HEK293 (cell line): ENCODE measurements at regions not wholly inside any gene's neighbourhood (a gene's known extent, or its start where the extent isn't known, plus 50 kb on each side); places are given as distances from the start of the nearest gene placed in this dataset.

Experiments used
- CTCF ChIA-PET: fragments of 350-600 bp; formaldehyde crosslinking; extraction: SDS; loops from one replicate; lab custom pipeline; 2021; ENCODE audit warnings: antibody characterized with exemption; lab: Yijun Ruan, JAX
- POLR2A ChIA-PET: fragments of 300-600 bp; formaldehyde crosslinking; extraction: SDS; loops from one replicate; lab custom pipeline; 2020; ENCODE audit warnings: antibody characterized with exemption, inconsistent platforms; lab: Yijun Ruan, JAX
- H3K27ac ChIP-seq: fragments of 200-500 bp; sonication (Bioruptor generic); 2 replicates; pipeline ENCODE4 v1.5.1; 2014; ENCODE audit warnings: low read depth, low read length, control low read depth, inconsistent platforms; ENCODE audit errors: extremely low read depth
- H3K36me3 ChIP-seq, 2 experiments: fragments of 200-500 bp in 1 of 2; sonication (Bioruptor generic) in 1 of 2; 1 replicate in 1 of 2; 2 replicates in 1 of 2; pipeline ENCODE4 v1.5.1; 2014 to 2017; ENCODE audit warnings: inconsistent platforms in 2 of 2, low read length in 2 of 2; ENCODE audit not compliant: control insufficient read depth in 2 of 2, insufficient read depth in 1 of 2
- H3K4me1 ChIP-seq: fragments of 200-500 bp; sonication (Bioruptor generic); 2 replicates; pipeline ENCODE4 v1.5.1; 2014; ENCODE audit warnings: mild to moderate bottlenecking, low read length, inconsistent platforms; ENCODE audit not compliant: control insufficient read depth, insufficient read depth
- H3K4me3 ChIP-seq: 2 replicates; pipeline ENCODE4 v1.5.1; 2011; ENCODE audit warnings: low read depth, mild to moderate bottlenecking, control low read depth, low read length, moderate library complexity
- H3K9me3 ChIP-seq: fragments of 200-500 bp; sonication (Bioruptor generic); 2 replicates; pipeline ENCODE4 v1.5.1; 2014; ENCODE audit warnings: low read depth, low read length, inconsistent platforms; ENCODE audit not compliant: control insufficient read depth, insufficient read depth
- GLIS1 ChIP-seq: fragments of 450-650 bp; formaldehyde crosslinking; IDR thresholded peaks from 2 replicates; pipeline ENCODE4 v1.5.1; 2016; ENCODE audit warnings: missing biosample characterization, missing genetic modification characterization
- KLF9 ChIP-seq: fragments of 450-650 bp; formaldehyde crosslinking; IDR thresholded peaks from 2 replicates; pipeline ENCODE4 v1.5.1; 2016; ENCODE audit warnings: missing biosample characterization, missing genetic modification characterization, low read depth
- RBAK ChIP-seq: fragments of 450-650 bp; formaldehyde crosslinking; IDR thresholded peaks from 2 replicates; pipeline ENCODE4 v1.5.1; 2016; ENCODE audit warnings: missing biosample characterization, missing genetic modification characterization
- SCRT2 ChIP-seq: fragments of 450-650 bp; formaldehyde crosslinking; IDR thresholded peaks from 2 replicates; pipeline ENCODE4 v1.5.1; 2016; ENCODE audit warnings: missing biosample characterization, missing genetic modification characterization
- ZBTB44 ChIP-seq: fragments of 450-650 bp; IDR thresholded peaks from 2 replicates; pipeline ENCODE4 v1.5.1; 2018; ENCODE audit warnings: missing biosample characterization, mild to moderate bottlenecking, missing genetic modification characterization
- ZFP3 ChIP-seq: fragments of 450-650 bp; formaldehyde crosslinking; IDR thresholded peaks from 2 replicates; pipeline ENCODE4 v1.5.1; 2016; ENCODE audit warnings: low read depth, missing biosample characterization, missing genetic modification characterization
- ZNF10 ChIP-seq: fragments of 450-650 bp; formaldehyde crosslinking; IDR thresholded peaks from 2 replicates; pipeline ENCODE4 v1.5.1; 2017; ENCODE audit warnings: missing biosample characterization, missing genetic modification characterization
- ZNF280C ChIP-seq: fragments of 450-650 bp; formaldehyde crosslinking; IDR thresholded peaks from 2 replicates; pipeline ENCODE4 v1.5.1; 2016; ENCODE audit warnings: missing biosample characterization, missing genetic modification characterization
- ZNF324 ChIP-seq: fragments of 450-650 bp; formaldehyde crosslinking; IDR thresholded peaks from 2 replicates; pipeline ENCODE4 v1.5.1; 2016; ENCODE audit warnings: missing biosample characterization, missing genetic modification characterization
- ZNF341 ChIP-seq: fragments of 450-650 bp; formaldehyde crosslinking; IDR thresholded peaks from 2 replicates; pipeline ENCODE4; 2016; ENCODE audit warnings: low read depth, missing biosample characterization, missing genetic modification characterization
- ZNF416 ChIP-seq: fragments of 450-650 bp; formaldehyde crosslinking; IDR thresholded peaks from 2 replicates; pipeline ENCODE4 v1.5.1; 2016; ENCODE audit warnings: missing biosample characterization, missing genetic modification characterization
- ZNF654 ChIP-seq: fragments of 450-650 bp; formaldehyde crosslinking; IDR thresholded peaks from 2 replicates; pipeline ENCODE4 v1.5.1; 2016; ENCODE audit warnings: low read depth, missing biosample characterization, missing genetic modification characterization
- ZNF664 ChIP-seq: fragments of 450-650 bp; formaldehyde crosslinking; IDR thresholded peaks from 2 replicates; pipeline ENCODE4 v1.5.1; 2016; ENCODE audit warnings: missing biosample characterization, missing genetic modification characterization
- ZNF830 ChIP-seq: fragments of 450-650 bp; IDR thresholded peaks from 2 replicates; pipeline ENCODE4 v1.5.0; 2018; ENCODE audit warnings: missing biosample characterization, missing genetic modification characterization, low read depth, mild to moderate bottlenecking, moderate library complexity
- TF ChIP-seq, protein P1 (sequence below): fragments of 450-650 bp; formaldehyde crosslinking; IDR thresholded peaks from 2 replicates; pipeline ENCODE4 v1.5.1; 2016; ENCODE audit warnings: missing biosample characterization, missing genetic modification characterization, low read depth
- TF ChIP-seq, protein P2 (sequence below): fragments of 450-650 bp; formaldehyde crosslinking; IDR thresholded peaks from 2 replicates; pipeline ENCODE4 v1.5.1; 2016; ENCODE audit warnings: missing biosample characterization, missing genetic modification characterization, borderline replicate concordance

- CTCF ChIA-PET = no interaction called here
- H3K9me3 ChIP-seq = no peaks in the 10 kb centered on the region
- POLR2A ChIA-PET = no interaction called here
- no peaks in the 10 kb centered on the region for H3K36me3 ChIP-seq
- H3K27ac ChIP-seq = no peak overlapping the region
- H3K4me1 ChIP-seq = no peaks in the 10 kb centered on the region
- TF ChIP-seq, protein P1, sequence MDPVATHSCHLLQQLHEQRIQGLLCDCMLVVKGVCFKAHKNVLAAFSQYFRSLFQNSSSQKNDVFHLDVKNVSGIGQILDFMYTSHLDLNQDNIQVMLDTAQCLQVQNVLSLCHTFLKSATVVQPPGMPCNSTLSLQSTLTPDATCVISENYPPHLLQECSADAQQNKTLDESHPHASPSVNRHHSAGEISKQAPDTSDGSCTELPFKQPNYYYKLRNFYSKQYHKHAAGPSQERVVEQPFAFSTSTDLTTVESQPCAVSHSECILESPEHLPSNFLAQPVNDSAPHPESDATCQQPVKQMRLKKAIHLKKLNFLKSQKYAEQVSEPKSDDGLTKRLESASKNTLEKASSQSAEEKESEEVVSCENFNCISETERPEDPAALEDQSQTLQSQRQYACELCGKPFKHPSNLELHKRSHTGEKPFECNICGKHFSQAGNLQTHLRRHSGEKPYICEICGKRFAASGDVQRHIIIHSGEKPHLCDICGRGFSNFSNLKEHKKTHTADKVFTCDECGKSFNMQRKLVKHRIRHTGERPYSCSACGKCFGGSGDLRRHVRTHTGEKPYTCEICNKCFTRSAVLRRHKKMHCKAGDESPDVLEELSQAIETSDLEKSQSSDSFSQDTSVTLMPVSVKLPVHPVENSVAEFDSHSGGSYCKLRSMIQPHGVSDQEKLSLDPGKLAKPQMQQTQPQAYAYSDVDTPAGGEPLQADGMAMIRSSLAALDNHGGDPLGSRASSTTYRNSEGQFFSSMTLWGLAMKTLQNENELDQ (tag by site-specific recombination) = no peak
- TF ChIP-seq RBAK (tag by site-specific recombination) (no peak), ZBTB44 (no peak), KLF9 (tag by site-specific recombination) (no peak), ZNF654 (tag by site-specific recombination) (no peak), ZNF830 (no peak), ZNF324 (no peak), GLIS1 (tag by site-specific recombination) (no peak), ZNF10 (tag by site-specific recombination) (no peak)
- no peak overlapping the region for H3K4me3 ChIP-seq
Observed at GRCh38 chr4:114310296-114310925, 288.2 kb upstream of the UGT8 start.

DNA sequence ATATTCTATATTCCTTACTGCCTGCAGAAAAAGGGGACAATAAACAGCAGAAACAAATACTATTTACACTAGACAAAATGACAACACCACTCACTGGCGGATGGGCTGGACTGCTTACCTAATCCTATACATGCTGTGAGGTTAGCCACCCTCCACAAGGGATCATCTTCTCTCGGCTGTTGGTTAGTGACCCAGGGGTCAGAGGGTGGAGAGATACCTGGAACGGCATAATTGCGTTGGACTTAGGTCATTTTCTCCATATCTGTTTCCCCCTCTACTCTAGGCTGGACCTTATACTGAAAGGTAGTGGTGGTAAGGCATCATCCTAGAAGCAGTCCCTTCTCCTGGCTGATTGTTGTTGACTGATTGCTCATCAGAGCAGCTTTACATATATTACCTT is 286.8 kb upstream of the UGT8 start:
- ChIA-PET POLR2A (no interaction called here), CTCF (no interaction called here)
- no peak overlapping the region for H3K4me3 ChIP-seq
- no peaks in the 10 kb centered on the region for H3K36me3 ChIP-seq
- no peak overlapping the region for H3K27ac ChIP-seq
- H3K9me3 ChIP-seq = no peaks in the 10 kb centered on the region
- no peak for TF ChIP-seq ZNF416
- no peak for TF ChIP-seq ZNF341 (tag by site-specific recombination)
- no peak for TF ChIP-seq SCRT2 (tag by site-specific recombination)
- no peak for TF ChIP-seq ZNF664
- no peak for TF ChIP-seq ZFP3 (tag by site-specific recombination)
- no peak for TF ChIP-seq ZNF280C (tag by site-specific recombination)
- TF ChIP-seq, protein P2, sequence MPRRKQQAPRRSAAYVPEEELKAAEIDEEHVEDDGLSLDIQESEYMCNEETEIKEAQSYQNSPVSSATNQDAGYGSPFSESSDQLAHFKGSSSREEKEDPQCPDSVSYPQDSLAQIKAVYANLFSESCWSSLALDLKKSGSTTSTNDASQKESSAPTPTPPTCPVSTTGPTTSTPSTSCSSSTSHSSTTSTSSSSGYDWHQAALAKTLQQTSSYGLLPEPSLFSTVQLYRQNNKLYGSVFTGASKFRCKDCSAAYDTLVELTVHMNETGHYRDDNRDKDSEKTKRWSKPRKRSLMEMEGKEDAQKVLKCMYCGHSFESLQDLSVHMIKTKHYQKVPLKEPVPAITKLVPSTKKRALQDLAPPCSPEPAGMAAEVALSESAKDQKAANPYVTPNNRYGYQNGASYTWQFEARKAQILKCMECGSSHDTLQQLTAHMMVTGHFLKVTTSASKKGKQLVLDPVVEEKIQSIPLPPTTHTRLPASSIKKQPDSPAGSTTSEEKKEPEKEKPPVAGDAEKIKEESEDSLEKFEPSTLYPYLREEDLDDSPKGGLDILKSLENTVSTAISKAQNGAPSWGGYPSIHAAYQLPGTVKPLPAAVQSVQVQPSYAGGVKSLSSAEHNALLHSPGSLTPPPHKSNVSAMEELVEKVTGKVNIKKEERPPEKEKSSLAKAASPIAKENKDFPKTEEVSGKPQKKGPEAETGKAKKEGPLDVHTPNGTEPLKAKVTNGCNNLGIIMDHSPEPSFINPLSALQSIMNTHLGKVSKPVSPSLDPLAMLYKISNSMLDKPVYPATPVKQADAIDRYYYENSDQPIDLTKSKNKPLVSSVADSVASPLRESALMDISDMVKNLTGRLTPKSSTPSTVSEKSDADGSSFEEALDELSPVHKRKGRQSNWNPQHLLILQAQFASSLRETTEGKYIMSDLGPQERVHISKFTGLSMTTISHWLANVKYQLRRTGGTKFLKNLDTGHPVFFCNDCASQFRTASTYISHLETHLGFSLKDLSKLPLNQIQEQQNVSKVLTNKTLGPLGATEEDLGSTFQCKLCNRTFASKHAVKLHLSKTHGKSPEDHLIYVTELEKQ (tag by site-specific recombination) = no peak
- H3K4me1 ChIP-seq = no peaks in the 10 kb centered on the region
